ENCODE measurements at regions not wholly inside any gene's neighbourhood (a gene's known extent, or its start where the extent isn't known, plus 50 kb on each side); places are given as distances from the start of the nearest gene placed in this dataset.

DNA sequence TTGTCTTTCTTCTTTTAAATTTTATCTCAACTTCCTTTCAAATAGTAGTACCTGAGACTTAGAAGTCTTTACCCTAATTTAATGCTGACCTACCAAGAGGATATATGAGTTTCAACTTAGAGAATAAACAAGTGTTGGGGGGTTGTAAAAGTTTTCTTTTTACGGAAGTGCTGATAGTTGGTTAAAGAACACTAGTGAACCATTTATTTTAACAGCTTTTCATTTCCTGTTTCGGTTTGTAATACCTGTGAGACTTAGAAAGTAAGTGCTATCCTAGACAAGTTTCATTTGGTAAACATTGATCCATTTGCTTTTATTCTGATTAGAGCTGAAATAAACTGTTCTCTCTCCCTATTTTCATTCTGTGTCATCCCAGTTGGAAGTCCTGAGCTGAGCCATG, 683.1 kb upstream of the SORCS1 start:
- H3K4me3 Mint-ChIP-seq = no peak overlapping the region
- H3K4me1 Mint-ChIP-seq = no peaks in the 10 kb centered on the region
- H3K27ac Mint-ChIP-seq = no peak overlapping the region
- H3K9me3 Mint-ChIP-seq = peaks cover 6 to 14% of the 10 kb centered on the region in 2 donors
- DNase-seq (no peak), ATAC-seq (no peak)
- H3K27me3 Mint-ChIP-seq = no peaks in the 10 kb centered on the region

DNA sequence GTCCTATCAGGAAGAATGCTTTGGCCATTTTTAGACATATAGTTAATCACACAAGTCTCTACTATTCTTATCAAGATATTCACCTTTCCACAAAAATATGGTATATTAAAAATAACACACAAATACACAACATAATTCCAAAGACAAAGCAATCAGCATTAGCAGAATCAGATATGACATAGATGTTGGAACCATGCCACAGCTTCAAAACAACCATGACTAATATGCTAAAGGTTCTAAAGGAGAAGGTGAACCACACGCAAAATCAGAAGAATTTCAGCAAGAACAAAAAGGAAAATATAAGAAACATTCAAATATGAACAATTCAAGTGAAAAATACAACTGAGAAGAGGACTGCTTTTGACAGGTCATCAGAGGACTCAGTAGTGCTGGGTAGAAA, 670.2 kb upstream of the SORCS1 start:
- Mint-ChIP-seq H3K9me3 (peaks cover 11% of the 10 kb centered on the region in 2 donors), H3K4me1 (no peaks in the 10 kb centered on the region), H3K4me3 (no peak overlapping the region), H3K27me3 (no peaks in the 10 kb centered on the region), H3K27ac (no peak overlapping the region)
- DNase-seq (no peak), ATAC-seq (no peak)

DNA sequence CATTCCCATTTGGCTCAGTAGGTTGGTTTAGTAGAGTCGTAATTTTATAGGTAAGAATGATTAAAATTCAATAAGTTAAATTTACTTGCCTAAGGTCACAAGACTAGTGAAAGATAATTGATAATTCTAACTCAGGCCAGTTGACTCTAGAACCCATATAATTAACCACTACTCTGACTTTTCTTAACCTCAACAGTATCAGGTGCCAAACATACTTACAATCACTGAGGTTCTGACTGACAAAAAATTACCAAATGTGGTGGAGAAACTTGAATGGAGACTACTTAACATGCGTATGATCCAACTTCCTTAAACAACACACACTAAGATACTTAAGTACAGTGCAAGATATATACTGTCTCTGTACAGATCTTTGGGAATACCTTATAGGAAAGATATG, 667.3 kb upstream of the SORCS1 start:
- no peak for ATAC-seq
- Mint-ChIP-seq H3K9me3 (peaks cover 4 to 11% of the 10 kb centered on the region in 2 donors), H3K27ac (no peak overlapping the region), H3K4me1 (no peaks in the 10 kb centered on the region), H3K27me3 (no peaks in the 10 kb centered on the region), H3K4me3 (no peak overlapping the region)
- no peak for DNase-seq

GRCh38 chr10:107829161-107829560, 664.7 kb upstream of the SORCS1 start:
- H3K9me3 Mint-ChIP-seq = peaks cover 14 to 24% of the 10 kb centered on the region in 2 donors
- H3K27me3 Mint-ChIP-seq = no peaks in the 10 kb centered on the region
- H3K27ac Mint-ChIP-seq = no peak overlapping the region

DNA sequence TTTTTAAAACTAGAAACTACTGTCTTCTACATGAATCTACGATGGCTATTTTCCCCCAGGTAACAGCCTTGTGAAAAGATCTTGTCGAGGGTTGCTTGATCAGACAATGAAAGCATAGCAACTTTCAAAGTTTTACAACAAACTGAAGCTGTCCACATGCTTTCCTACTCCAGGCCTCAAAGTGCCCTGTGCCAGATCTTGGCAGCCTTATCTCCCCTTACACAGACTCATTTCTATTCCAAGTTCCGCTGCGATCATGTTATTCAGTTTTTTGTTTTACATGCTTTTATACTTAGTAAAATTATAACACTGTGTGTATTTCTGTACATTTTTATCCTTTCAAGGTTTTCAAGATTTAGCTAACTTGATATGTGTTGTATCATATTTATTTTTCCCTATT, 661.7 kb upstream of the SORCS1 start:
- H3K27me3 Mint-ChIP-seq = no peaks in the 10 kb centered on the region
- ATAC-seq (no peak), DNase-seq (no peak)
- no peak overlapping the region for H3K4me3 Mint-ChIP-seq
- H3K9me3 Mint-ChIP-seq = peaks cover 19% of the 10 kb centered on the region in 2 donors
- H3K27ac Mint-ChIP-seq = no peak overlapping the region
- no peaks in the 10 kb centered on the region for H3K4me1 Mint-ChIP-seq

More at GRCh38 chr10:107829161-107829560, 664.7 kb upstream of the SORCS1 start:
- H3K4me3 Mint-ChIP-seq = no peak overlapping the region
- ATAC-seq (no peak), DNase-seq (no peak)
- no peaks in the 10 kb centered on the region for H3K4me1 Mint-ChIP-seq

DNA sequence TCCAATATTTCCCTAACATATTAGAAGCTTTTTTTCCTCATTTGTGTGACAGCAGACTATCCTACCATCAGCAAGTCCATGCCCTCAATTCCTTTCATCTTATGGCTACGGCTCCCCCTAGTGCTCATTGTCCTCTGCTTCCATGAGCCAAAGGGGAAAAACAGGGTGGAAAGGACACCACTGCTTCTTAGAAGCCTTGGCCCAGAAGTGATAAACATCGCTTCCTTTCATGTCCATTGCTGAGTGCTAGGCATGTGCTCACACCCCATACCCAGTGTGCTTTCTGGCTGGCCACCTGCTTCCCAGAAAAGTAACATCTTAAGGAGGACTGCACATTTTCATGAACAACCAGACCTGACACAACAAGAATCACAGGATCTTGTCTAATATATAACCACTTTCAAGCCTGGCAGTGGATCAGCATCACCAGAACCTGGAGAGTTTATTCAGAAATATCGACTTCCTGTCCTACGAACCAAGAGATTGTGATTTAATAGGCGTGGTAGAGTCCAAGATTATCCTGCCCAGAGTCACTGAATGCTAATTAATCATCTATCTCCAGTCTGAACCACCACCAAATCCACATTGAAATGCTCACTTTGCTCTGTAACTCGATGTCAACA, 650.5 kb upstream of the SORCS1 start:
- Mint-ChIP-seq H3K4me1 (no peaks in the 10 kb centered on the region), H3K4me3 (no peak overlapping the region), H3K27ac (no peak overlapping the region), H3K9me3 (peaks cover 7 to 18% of the 10 kb centered on the region in 2 donors), H3K27me3 (no peaks in the 10 kb centered on the region)
- DNase-seq (no peak), ATAC-seq (no peak)

DNA sequence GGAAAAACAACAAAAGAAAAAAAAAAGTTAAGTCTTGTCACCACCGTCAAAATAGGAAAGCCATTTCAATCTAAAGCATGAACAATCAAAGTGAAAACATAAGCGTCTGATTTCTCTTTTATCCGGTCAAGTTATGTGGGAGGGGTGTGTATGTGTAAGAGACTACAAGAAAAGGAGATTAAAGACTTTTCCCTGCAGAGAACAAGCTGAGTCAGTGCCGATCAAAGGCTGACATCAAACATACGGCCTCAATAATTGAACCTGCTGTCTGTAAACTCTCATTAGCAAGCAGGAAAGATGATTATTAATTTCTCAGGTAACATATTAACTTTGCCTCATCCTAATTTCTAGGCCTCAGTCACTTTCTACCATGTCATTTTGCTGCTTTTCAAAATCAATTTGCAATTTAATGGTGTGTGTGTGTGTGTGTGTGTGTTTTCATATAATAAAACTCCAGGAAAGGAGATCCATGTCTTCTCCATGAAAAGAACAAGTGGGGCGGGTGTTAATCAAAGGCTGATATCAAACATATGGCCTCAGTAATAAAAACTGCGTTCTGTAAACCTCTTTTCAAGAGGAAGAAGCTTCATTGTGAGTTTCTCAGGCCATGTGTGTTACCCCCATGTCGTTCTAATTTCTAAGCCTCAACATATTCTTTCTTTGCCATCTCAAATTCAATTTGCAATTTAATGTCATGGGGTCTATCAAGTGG, 649.1 kb upstream of the SORCS1 start:
- ATAC-seq (no peak), DNase-seq (no peak)
- Mint-ChIP-seq H3K27me3 (no peaks in the 10 kb centered on the region), H3K4me3 (no peak overlapping the region), H3K27ac (no peak overlapping the region), H3K9me3 (peaks cover 11% of the 10 kb centered on the region in 2 donors), H3K4me1 (no peaks in the 10 kb centered on the region)

DNA sequence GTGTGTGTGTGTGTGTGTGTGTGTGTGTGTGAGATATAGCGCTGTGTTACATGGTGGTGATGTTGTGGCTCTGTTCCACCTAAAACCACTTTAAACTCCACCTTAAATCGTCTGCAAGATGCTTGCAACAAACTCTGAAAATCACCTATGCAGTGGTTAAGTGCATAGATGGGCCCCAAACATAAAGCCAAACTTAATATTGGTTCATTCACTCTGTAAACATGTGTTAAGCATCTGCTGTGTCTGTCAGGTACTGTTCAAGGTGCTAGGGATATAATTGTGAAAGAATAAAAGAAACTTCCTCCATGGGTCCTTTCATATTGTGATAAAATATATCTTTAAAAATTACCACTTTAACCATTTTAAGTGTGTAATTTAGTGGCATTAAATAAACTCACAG, 645.4 kb upstream of the SORCS1 start:
- peaks cover 5 to 13% of the 10 kb centered on the region in 2 donors for H3K9me3 Mint-ChIP-seq
- no peaks in the 10 kb centered on the region for H3K27me3 Mint-ChIP-seq
- DNase-seq = no peak
- H3K4me1 Mint-ChIP-seq = no peaks in the 10 kb centered on the region
- H3K27ac Mint-ChIP-seq = no peak overlapping the region
- no peak for ATAC-seq
- no peak overlapping the region for H3K4me3 Mint-ChIP-seq

GRCh38 chr10:107807836-107808235, 643.3 kb upstream of the SORCS1 start:
- ATAC-seq (no peak), DNase-seq (no peak)
- no peak overlapping the region for H3K4me3 Mint-ChIP-seq
- H3K4me1 Mint-ChIP-seq = no peaks in the 10 kb centered on the region
- no peak overlapping the region for H3K27ac Mint-ChIP-seq
- H3K9me3 Mint-ChIP-seq = peaks cover 0 to 6% of the 10 kb centered on the region in 2 donors
- H3K27me3 Mint-ChIP-seq = no peaks in the 10 kb centered on the region

GRCh38 chr10:107806026-107806425, 641.5 kb upstream of the SORCS1 start:
- H3K27ac Mint-ChIP-seq = no peak overlapping the region
- peaks cover 0 to 6% of the 10 kb centered on the region in 2 donors for H3K9me3 Mint-ChIP-seq
- no peak for DNase-seq
- ATAC-seq = no peak
- H3K4me1 Mint-ChIP-seq = no peaks in the 10 kb centered on the region
- H3K27me3 Mint-ChIP-seq = no peaks in the 10 kb centered on the region
- H3K4me3 Mint-ChIP-seq = no peak overlapping the region

DNA sequence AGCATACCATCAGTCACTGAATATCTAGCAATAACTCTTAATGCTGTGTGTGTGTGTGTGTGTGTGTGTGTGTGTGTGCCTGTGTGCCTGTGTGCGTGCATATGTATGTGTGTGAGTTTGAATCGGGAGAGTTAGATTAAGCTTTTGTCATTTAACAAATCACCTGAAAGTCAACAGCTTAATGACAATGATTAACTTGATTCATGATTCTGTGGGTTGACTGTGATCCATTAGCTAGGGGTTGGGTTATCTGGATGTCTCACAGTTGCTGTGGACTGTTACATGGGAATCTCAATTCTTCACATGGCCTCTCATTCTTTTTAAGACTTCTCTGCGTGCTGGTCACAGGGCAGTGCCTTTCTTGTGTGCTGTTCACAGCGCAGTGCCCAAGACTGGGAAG, 639.0 kb upstream of the SORCS1 start:
- H3K27ac Mint-ChIP-seq = no peak overlapping the region
- no peaks in the 10 kb centered on the region for H3K27me3 Mint-ChIP-seq
- peaks cover 4 to 6% of the 10 kb centered on the region in 2 donors for H3K9me3 Mint-ChIP-seq
- H3K4me1 Mint-ChIP-seq = no peaks in the 10 kb centered on the region
- ATAC-seq (no peak), DNase-seq (no peak)
- no peak overlapping the region for H3K4me3 Mint-ChIP-seq

DNA sequence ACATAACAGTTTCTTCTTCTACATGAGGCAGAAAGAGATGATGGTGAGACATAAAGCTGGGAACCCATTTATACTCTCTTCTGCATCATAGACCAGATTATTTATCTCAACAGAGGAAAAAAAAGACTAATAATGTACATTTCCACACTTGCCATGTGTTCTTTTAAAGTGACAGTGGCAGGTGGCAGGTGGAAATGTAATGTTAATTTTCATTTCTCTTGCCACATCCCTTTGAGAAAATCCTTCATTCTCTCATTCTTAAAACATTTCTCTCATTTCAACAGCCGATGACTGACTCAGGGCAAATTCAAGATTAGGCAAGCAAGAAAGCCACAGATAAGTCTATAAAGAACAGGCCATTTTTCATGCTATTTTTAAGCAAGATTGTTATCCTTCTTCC, 635.6 kb upstream of the SORCS1 start:
- H3K27me3 Mint-ChIP-seq = no peaks in the 10 kb centered on the region
- H3K9me3 Mint-ChIP-seq = peaks cover 11 to 12% of the 10 kb centered on the region in 2 donors
- ATAC-seq (no peak), DNase-seq (no peak)
- H3K4me1 Mint-ChIP-seq = no peaks in the 10 kb centered on the region
- no peak overlapping the region for H3K27ac Mint-ChIP-seq
- H3K4me3 Mint-ChIP-seq = no peak overlapping the region

DNA sequence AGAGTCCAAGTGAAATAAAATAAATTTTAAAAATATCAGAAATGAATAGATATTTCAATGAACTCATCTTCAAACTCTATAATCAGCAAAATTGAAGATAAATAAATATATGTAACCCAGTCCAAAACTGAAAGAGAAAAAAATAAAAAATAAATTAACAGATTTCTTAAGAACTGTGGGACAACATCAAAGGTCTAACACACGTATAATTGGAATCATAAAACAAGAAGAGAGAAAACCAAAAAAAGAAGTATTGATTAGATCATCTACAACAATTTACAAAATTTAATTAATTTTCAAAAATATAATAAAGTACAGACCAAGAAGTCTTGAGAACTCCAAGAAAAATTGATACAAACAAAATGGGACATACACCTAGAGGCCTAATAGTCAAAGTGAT, 625.8 kb upstream of the SORCS1 start:
- DNase-seq (no peak), ATAC-seq (no peak)
- Mint-ChIP-seq H3K27ac (no peak overlapping the region), H3K4me3 (no peak overlapping the region), H3K9me3 (peaks cover 5 to 6% of the 10 kb centered on the region in 2 donors), H3K4me1 (no peaks in the 10 kb centered on the region), H3K27me3 (no peaks in the 10 kb centered on the region)

GRCh38 chr10:107771066-107771465, 606.6 kb upstream of the SORCS1 start:
- H3K4me3 Mint-ChIP-seq = no peak overlapping the region
- H3K27ac Mint-ChIP-seq = peak overlapping the region in 1 of 2 donors; percentile 52
- no peaks in the 10 kb centered on the region for H3K4me1 Mint-ChIP-seq
- no peaks in the 10 kb centered on the region for H3K27me3 Mint-ChIP-seq
- H3K9me3 Mint-ChIP-seq = peaks cover 8 to 13% of the 10 kb centered on the region in 2 donors
- no peak for DNase-seq
- no peak for ATAC-seq

GRCh38 chr10:107767185-107767584, 602.7 kb upstream of the SORCS1 start:
- Mint-ChIP-seq H3K27me3 (no peaks in the 10 kb centered on the region), H3K4me1 (no peaks in the 10 kb centered on the region), H3K4me3 (no peak overlapping the region), H3K27ac (no peak overlapping the region), H3K9me3 (peaks cover 17 to 22% of the 10 kb centered on the region in 2 donors)
- DNase-seq = no peak
- no peak for ATAC-seq

DNA sequence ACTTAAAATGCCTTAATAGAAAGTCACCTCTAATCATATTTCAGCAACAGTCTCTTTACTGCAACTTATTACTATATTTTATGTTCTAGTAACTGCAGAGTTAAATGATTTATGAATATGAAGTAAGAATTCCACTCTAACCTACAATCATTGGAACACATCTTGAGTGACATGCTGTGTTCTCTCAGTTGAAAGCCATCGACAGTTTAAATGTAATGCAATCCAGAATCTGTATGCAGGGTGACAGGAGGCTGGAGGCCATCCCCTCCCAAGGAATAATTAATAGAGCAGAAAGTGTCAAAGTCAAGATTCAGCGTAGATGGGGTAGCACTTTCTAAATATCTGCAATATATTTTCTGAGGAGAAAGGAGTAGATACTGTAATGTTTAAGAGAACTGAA, 590.3 kb upstream of the SORCS1 start:
- DNase-seq = no peak
- Mint-ChIP-seq H3K9me3 (peaks cover 0 to 9% of the 10 kb centered on the region in 2 donors), H3K27ac (no peak overlapping the region), H3K4me3 (no peak overlapping the region), H3K4me1 (no peaks in the 10 kb centered on the region), H3K27me3 (no peaks in the 10 kb centered on the region)
- no peak for ATAC-seq

DNA sequence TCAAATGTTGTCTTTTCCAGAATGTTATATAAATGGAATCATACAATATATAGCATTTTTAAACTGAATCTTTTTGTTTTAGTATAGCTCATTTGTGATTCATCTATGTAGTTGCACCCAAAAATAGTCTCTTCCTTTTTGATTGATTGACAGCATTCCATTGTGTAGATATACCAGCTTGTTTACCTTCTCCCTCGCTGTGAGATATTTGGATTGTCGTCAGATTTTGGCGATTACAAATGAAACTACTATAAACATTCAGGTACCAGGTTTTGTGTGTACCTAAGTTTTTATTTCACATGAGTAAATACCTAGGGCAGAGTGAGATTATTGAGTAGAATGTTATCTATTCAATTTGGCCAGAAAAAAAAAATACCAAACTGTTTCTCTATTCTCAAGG, 584.7 kb upstream of the SORCS1 start:
- Mint-ChIP-seq H3K4me1 (no peaks in the 10 kb centered on the region), H3K27me3 (no peaks in the 10 kb centered on the region), H3K9me3 (peaks cover 13 to 23% of the 10 kb centered on the region in 2 donors), H3K27ac (no peak overlapping the region), H3K4me3 (no peak overlapping the region)
- no peak for DNase-seq
- no peak for ATAC-seq

All from stimulated activated naive CD8-positive, alpha-beta T cell treated with anti-CD3 and anti-CD28 coated beads, Interleukin-15, amount 100 ng/mL, for 72 hours (primary cell).